Smooth muscle cell (in vitro differentiated cells): ENCODE measurements at regions not wholly inside any gene's neighbourhood (a gene's known extent, or its start where the extent isn't known, plus 50 kb on each side); places are given as distances from the start of the nearest gene placed in this dataset.

Experiments used
- DNase-seq: peaks from one replicate; lab custom pipeline; 2025; ENCODE audit not compliant: unreplicated experiment; lab: John Stamatoyannopoulos, UW
- H2AFZ ChIP-seq: fragments of 200-600 bp; sonication (generic); 2 replicates; pipeline ENCODE4 v1.6.0; 2016; ENCODE audit warnings: antibody characterized with exemption, low read depth, mild to moderate bottlenecking
- H3F3A ChIP-seq: fragments of 200-600 bp; sonication (generic); 2 replicates; pipeline ENCODE4 v1.6.0; 2017; ENCODE audit warnings: antibody characterized with exemption, low read depth
- H3K27ac ChIP-seq: fragments of 200-600 bp; sonication (generic); 2 replicates; pipeline ENCODE4 v1.5.1; 2016; ENCODE audit warnings: low read depth, mild to moderate bottlenecking
- H3K27me3 ChIP-seq: fragments of 200-600 bp; sonication (generic); 2 replicates; pipeline ENCODE4 v1.6.1; 2016; ENCODE audit warnings: low read depth, mild to moderate bottlenecking
- H3K36me3 ChIP-seq: fragments of 200-600 bp; sonication (generic); 2 replicates; pipeline ENCODE4 v1.5.1; 2016; ENCODE audit warnings: low read depth
- H3K4me1 ChIP-seq: fragments of 200-600 bp; sonication (generic); 2 replicates; pipeline ENCODE4 v1.5.1; 2016; ENCODE audit warnings: low read depth
- H3K4me2 ChIP-seq: fragments of 200-600 bp; sonication (generic); 2 replicates; pipeline ENCODE4 v1.6.0; 2016; ENCODE audit warnings: mild to moderate bottlenecking
- H3K4me3 ChIP-seq: fragments of 200-600 bp; sonication (generic); 2 replicates; pipeline ENCODE4 v1.5.1; 2016; ENCODE audit warnings: mild to moderate bottlenecking
- H3K79me2 ChIP-seq: fragments of 200-600 bp; sonication (generic); 2 replicates; pipeline ENCODE4 v1.6.0; 2016; ENCODE audit warnings: low read depth, mild to moderate bottlenecking
- H3K9ac ChIP-seq: fragments of 200-600 bp; sonication (generic); 2 replicates; pipeline ENCODE4 v1.6.0; 2016; ENCODE audit warnings: low read depth
- H3K9me3 ChIP-seq: fragments of 200-600 bp; sonication (generic); replicated peaks from 2 replicates; pipeline ENCODE4 v1.5.1; 2016; ENCODE audit warnings: low read depth
- H4K20me1 ChIP-seq: fragments of 200-600 bp; sonication (generic); 2 replicates; pipeline ENCODE4 v1.6.0; 2016; ENCODE audit warnings: low read depth
- WGBS: methylation state at CpG from one replicate; pipeline ENCODE4 v1.1.7; 2016; ENCODE audit warnings: low lambda C conversion rate; 5-methylcytosine and 5-hydroxymethylcytosine counted together
- TF ChIP-seq, protein P1 (sequence below): fragments of 200-600 bp; sonication (generic); IDR thresholded peaks from 2 replicates; pipeline ENCODE4 v1.5.1; 2017; ENCODE audit warnings: borderline replicate concordance, mild to moderate bottlenecking, antibody characterized with exemption; ENCODE audit not compliant: insufficient read depth, poor library complexity, severe bottlenecking

DNA sequence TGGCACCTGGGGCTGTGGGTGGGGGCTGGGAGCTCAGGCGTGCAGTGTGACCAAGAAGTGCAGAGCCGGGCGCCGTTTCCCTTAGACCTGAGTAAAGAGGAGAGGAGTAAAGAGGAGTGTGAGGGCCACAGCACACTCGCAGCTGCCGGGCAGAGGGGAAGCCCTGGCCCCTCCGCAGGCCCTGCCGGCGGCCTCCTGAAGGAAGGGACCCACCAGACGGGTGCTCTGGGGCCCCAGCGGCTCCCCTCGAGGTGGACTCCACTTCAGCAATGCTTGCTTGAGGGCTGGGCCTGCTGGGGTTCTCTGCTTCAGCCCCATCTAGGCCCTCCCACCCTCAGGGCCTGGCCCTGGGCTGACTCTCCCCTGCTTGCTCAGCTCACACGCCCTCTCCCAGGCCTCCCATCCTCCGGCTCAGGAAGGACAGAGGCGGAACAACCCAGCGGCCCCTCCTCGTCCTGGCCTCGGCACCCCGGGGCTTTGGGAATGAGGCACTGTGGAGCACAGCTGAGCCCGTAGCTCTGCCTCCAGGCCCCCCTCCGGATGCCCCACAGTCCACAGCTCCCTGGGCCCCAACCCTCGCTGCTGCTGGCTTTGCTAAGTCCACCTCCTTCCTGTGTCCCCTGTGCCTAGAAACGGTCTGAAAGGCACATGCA, 1198.7 kb downstream of the BRD1 start:
- Histone ChIP-seq H2AFZ (no peak overlapping the region), H3K36me3 (no peaks in the 10 kb centered on the region), H3K27ac (no peak overlapping the region), H3K4me3 (no peak overlapping the region), H3K9ac (no peak overlapping the region), H3K4me1 (peaks cover 10% of the 10 kb centered on the region), H3K9me3 (no peaks in the 10 kb centered on the region), H3K79me2 (no peaks in the 10 kb centered on the region), H3F3A (no peaks in the 10 kb centered on the region), H3K4me2 (no peak overlapping the region), H3K27me3 (peaks cover 6% of the 10 kb centered on the region), H4K20me1 (peaks cover 75% of the 10 kb centered on the region)
- 81% methylated on average over 21 of the region's 23 CpGs for WGBS
- DNase-seq: no peak
- TF ChIP-seq, protein P1, sequence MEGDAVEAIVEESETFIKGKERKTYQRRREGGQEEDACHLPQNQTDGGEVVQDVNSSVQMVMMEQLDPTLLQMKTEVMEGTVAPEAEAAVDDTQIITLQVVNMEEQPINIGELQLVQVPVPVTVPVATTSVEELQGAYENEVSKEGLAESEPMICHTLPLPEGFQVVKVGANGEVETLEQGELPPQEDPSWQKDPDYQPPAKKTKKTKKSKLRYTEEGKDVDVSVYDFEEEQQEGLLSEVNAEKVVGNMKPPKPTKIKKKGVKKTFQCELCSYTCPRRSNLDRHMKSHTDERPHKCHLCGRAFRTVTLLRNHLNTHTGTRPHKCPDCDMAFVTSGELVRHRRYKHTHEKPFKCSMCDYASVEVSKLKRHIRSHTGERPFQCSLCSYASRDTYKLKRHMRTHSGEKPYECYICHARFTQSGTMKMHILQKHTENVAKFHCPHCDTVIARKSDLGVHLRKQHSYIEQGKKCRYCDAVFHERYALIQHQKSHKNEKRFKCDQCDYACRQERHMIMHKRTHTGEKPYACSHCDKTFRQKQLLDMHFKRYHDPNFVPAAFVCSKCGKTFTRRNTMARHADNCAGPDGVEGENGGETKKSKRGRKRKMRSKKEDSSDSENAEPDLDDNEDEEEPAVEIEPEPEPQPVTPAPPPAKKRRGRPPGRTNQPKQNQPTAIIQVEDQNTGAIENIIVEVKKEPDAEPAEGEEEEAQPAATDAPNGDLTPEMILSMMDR: no peak

DNA sequence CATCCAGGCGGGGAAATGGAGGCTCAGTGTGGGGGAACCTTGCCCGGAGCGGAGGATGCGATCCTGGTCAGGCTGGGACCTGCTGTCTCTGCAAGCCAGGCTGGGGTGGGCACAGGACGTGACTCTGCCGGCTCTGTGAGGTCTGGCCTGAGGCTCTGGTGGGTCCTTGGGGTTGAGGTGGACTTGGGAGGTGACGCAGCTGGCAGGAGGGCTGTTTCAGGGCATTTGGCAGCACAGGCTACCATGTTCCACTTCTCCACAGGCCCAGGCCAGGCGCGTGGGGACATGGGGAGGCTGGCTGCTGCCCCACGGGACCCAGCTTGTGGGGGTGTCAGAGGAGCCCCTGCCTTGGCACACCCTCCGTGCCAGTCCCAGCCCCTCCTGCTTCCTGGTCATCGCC, 1199.7 kb downstream of the BRD1 start:
- H3K4me1 ChIP-seq: peaks cover 10% of the 10 kb centered on the region
- no peak for DNase-seq
- H3K27me3 ChIP-seq: peaks cover 6% of the 10 kb centered on the region
- H3F3A ChIP-seq: no peaks in the 10 kb centered on the region
- no peaks in the 10 kb centered on the region for H3K36me3 ChIP-seq
- H3K79me2 ChIP-seq: no peaks in the 10 kb centered on the region
- H3K4me2 ChIP-seq: no peak overlapping the region
- peaks cover 71% of the 10 kb centered on the region for H4K20me1 ChIP-seq
- no peaks in the 10 kb centered on the region for H3K9me3 ChIP-seq
- H2AFZ ChIP-seq: no peak overlapping the region
- WGBS: 96% methylated on average over 9 of the region's 12 CpGs
- no peak overlapping the region for H3K4me3 ChIP-seq
- no peak overlapping the region for H3K27ac ChIP-seq
- TF ChIP-seq, protein P1: no peak
- H3K9ac ChIP-seq: no peak overlapping the region

DNA sequence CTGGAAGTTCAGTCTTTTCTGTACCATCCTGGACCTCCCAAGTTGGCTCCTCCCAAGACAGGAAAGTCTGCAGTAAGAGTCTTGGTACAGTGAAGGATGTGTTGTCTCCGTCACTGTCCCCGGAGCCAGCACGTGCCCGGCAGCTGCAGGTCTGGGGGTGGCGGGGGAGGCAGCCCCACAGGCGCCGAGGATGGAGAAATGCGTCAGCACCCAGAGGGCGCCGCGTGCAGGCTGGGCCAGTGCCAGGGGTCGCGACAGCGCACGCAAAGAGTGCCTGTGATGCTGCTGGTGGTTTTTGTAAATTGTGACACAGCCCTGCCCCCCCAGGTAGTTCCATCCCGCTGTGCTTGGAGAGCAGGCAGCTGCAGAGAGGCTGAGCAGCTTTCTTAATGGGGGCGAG, 1200.5 kb downstream of the BRD1 start:
- Histone ChIP-seq H3K27ac (no peak overlapping the region), H3K27me3 (peaks cover 6% of the 10 kb centered on the region), H3K79me2 (no peaks in the 10 kb centered on the region), H3K9me3 (no peaks in the 10 kb centered on the region), H2AFZ (no peak overlapping the region), H4K20me1 (peaks cover 66% of the 10 kb centered on the region), H3K36me3 (no peaks in the 10 kb centered on the region), H3F3A (no peaks in the 10 kb centered on the region), H3K4me2 (no peak overlapping the region), H3K9ac (no peak overlapping the region), H3K4me3 (no peak overlapping the region), H3K4me1 (peaks cover 10% of the 10 kb centered on the region)
- 87% methylated on average over 17 of the region's 17 CpGs for WGBS
- no peak for DNase-seq
- TF ChIP-seq, protein P1: no peak

DNA sequence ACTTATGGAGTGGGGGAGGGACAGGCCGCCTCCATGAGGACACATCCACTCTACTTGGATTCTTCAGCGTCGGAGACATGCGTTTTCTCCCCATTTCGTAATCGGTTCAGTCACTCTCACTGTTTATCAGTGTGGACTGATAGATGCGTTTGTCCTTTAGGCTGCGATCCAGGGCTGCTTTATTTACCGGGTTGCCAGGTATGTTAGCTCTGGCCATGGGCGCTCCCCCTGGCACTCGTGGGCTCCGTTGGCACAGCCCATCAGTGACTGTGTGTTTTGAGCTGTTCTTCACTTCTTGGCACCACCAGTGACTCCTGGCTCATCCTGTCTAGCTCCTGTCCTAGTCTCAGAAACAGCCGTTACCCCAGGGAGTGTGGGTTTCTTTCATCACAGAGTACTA, 1203.3 kb downstream of the BRD1 start:
- H3K9ac ChIP-seq: no peak overlapping the region
- H2AFZ ChIP-seq: no peak overlapping the region
- H3K27me3 ChIP-seq: peaks cover 6% of the 10 kb centered on the region
- DNase-seq: no peak
- 83% methylated on average over 13 of the region's 13 CpGs for WGBS
- no peaks in the 10 kb centered on the region for H3K36me3 ChIP-seq
- no peak overlapping the region for H3K27ac ChIP-seq
- peaks cover 5% of the 10 kb centered on the region for H3K4me1 ChIP-seq
- H3K4me2 ChIP-seq: no peak overlapping the region
- H3K79me2 ChIP-seq: no peaks in the 10 kb centered on the region
- no peaks in the 10 kb centered on the region for H3K9me3 ChIP-seq
- no peaks in the 10 kb centered on the region for H3F3A ChIP-seq
- no peak overlapping the region for H3K4me3 ChIP-seq
- TF ChIP-seq, protein P1: no peak
- peaks cover 52% of the 10 kb centered on the region for H4K20me1 ChIP-seq
